Epidermal melanocyte (primary cell): ENCODE measurements at regions not wholly inside any gene's neighbourhood (a gene's known extent, or its start where the extent isn't known, plus 50 kb on each side); places are given as distances from the start of the nearest gene placed in this dataset.
"Not testable (repeated sequence)": the region's sequence is repeated elsewhere in the genome, so short reads cannot be mapped to it uniquely, and the experiment has no call there.

Experiments used
- DNase-seq: peaks from one replicate; pipeline ENCODE4 v3.0.0; 2011; ENCODE audit warnings: low spot score; ENCODE audit not compliant: insufficient read length

DNA sequence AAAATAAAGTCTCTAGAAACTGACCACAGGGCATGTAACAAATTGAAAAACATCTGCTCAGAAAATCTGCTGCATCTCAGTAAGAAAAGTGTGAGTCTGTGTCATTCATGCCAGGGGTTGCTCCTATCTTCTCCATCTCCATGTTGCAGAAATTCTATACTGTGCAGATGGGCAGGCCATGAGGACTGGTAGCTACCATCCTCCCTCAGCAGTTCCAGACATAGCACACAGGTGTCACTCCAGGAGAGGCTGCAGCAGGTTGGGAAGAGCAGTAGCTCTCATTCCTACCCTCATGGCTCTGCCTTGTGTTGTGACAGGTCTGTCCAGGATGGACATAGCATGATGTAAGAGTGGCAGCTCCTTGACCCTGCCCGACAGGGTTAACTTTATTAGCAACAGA is 173.4 kb downstream of the NDUFS4 start:
- no peak for DNase-seq

DNA sequence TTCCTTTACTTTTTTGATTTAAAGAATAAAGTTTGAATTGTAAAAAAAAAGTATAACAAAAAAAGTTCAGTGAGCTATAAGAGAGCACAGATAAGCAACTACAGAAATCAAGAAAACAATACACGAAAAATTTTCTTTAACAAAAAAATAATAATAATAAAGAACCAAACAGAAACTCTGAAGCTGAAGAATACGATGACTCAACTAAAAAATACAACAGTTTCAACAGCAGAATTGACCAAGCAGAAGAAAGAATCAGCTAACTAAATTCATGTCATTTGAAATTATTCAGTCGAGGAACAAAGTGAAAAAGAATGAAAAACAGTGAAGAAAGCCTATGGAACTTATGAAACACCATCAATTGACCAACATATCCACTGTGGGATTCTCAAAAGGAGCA is 177.7 kb downstream of the NDUFS4 start:
- DNase-seq = no peak

DNA sequence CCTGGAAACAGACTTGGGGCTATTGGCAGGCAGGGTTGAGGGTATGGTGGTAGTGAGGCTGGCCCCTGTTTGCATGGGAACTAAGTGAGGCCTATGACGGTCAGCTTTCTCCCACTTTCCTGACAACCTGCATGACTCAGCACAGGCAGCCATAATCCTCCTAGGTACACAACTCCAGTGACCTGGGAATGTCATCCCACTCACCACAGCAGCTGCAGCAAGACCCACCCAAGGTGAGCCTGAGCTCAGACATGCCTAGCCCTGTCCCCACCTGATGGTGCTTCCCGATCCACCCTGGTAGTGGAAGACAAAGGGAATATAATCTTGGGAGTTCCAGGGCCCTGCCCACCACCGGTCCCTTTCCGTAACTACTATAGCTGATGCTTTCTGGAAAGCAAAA is 178.7 kb downstream of the NDUFS4 start:
- no peak for DNase-seq

DNA sequence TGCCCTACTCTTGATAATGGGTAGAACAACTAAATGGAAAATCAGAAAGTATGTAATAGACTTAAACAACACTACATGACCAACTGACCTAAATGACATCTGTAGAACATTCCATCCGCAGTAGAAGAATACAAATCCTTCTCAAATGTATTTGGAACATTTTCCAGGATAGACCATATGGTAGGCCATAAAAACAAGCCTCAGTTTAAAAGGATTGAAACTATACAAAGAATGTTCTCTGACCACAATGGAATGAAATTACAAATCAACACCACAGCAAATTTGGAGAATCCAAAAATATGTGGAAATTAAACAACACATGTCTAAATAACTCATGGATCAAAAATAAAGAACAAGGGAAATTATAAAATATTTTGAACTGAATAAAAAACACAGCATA is 189.2 kb downstream of the NDUFS4 start:
- DNase-seq = peak; percentile 28

DNA sequence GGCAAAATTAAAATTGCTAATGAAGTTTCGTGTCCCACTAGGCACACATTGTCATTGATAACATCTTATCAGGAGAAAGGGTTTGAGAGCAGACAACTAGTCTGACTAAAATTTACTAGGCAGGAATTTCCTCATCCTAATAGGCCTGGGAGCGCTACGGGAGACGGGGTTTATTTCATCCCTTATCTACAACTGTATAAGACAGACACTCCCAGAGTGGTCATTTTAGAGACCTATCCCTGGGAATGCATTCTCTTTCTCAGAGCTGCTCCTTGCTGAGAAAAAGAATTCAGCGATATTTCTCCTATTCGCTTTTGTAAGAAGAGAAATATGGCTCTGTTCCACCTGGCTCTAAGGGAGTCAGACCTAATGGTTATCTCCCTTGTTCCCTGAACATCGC is 191.8 kb downstream of the NDUFS4 start:
- not testable (repeated sequence) for DNase-seq

DNA sequence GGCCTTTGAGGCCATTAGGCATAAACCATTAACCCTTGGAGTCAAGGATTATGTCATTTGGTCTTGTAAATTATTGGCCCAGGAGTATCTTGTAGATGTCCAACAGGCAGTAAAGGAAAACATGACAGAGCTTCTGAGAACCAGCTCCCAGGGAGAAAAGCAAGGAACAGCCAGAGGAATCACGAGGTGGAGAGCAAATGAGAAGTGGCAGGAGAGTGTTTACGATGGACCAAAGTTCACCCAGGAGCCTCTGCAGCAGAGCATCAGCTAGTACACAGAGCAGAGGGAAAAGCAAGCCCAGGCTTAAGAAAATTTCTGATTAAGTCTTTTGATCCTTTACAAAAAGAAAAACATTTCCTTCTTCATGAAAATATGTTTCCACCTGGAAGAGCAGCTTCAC is 206.2 kb downstream of the NDUFS4 start:
- no peak for DNase-seq

DNA sequence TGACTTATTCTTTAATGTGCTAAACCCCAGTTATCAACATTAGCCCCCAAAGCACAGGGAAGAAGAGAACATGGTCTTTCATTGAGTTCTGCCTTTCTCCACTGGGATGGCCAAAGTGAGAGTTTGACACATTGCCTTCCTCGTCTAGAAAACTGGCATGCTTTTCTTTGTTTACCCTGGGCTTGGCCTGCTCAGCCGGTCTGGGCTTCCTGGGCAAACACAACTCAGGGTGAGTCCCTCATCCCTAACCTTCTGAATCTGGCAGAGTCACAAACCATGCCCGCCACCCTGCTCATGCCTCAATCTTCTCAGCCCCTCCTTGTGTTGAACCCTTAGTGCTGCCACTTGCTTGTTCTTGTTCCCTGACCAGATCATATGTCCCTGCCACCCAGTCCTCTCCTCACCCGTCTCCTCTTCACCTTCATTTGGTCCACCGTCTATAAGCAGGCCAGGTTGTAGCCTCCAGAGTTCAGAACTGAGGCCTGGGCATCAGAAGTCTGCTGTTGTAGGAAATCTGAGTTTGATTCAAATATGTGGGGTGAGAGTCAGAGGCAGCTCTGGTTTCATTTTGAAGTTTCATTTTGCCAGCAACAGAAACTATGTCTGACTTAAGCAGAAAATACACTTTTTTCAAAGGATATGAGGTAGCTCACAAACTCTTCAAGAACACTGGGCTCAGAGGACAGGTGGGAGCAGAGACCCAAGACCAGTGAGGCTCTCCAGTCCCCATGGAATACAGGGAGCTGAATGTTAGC is 217.6 kb downstream of the NDUFS4 start:
- no peak for DNase-seq

DNA sequence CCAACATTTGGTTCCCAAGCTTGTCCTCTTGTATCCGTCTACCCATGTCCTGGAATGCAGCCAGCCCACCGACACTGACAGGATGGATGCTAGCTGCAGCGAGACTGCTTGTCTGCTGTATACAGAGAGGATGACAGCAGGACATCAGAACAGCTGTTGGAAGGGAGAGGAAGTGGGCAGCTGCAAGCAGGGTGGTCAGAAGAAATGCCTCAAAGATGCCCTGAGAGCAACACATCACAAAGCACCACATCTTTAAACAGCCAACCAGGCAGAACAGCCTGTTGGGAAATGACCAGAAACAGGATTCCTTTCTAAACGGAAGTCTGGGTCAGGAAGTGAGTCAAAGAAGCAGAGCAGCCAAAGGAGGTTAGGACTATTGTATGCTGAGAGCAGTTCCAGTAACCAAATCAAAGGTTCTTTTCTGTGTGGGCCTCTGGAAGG is 219.1 kb downstream of the NDUFS4 start:
- peak; percentile 22 for DNase-seq

DNA sequence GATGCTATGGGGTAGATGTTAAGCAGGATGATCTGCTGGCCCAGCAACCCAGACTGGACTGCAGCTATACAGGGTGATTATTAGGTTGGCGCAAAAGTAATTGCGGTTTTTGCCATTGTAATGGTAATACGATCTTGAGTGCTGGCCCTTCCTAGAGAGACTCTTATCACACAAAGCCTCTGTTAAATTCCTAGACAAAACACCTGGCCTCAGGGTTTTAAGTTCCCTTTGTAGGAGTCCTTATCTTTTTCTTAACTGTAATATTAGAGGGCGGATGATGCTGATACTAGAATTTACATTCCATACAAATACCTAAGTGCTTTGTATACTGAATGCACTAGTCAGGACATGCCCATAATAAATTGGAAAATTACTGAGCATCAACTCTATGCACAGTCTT is 222.2 kb downstream of the NDUFS4 start:
- DNase-seq = no peak

DNA sequence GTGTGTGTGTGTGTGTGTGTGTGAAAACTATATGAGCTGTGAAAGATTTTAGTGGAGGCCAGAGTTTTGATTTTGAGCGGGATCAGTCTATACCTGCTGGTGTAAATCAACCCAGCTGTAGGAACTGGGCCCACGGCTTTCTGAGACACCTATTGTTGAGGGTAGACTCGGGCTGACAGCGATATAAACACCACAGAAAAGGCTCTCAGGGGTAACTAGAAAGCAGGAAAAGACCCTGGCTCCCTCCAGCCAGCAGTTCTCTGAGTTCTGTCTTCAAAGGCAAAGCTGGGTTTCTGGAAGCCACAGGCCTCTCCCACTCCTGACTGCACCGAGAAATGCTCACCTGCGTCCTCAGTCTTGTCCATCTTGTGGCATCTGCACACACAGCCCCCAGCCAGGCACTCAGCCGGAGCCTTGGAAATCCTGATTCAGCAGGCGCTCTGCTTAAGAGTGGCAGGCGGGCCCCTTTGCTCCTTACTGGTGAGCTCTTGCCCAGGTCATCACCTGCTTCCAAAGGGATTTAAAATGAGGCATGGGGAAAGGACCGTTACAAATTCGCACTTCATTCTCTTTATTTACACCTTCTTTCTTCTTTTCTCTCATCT is 223.3 kb downstream of the NDUFS4 start:
- DNase-seq = no peak

DNA sequence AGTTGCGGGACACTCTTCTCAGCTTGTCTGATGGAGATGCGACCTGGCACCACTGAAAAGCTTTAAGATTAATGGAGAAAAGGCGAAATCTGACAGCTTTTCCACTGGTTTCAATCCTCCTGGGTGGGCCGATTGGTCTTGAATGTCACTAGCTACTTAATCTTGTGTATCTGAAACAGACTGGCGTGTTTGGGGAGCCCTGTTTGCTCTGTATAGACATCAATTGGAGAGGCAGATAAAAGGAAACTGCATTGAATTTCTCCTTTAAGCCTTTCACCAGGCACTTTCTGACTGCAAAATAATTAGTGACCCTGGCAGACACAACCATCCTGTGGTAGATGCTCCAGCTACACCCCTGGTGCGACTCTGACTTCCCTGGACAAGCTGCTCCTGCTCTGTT is 224.2 kb downstream of the NDUFS4 start:
- DNase-seq = no peak

DNA sequence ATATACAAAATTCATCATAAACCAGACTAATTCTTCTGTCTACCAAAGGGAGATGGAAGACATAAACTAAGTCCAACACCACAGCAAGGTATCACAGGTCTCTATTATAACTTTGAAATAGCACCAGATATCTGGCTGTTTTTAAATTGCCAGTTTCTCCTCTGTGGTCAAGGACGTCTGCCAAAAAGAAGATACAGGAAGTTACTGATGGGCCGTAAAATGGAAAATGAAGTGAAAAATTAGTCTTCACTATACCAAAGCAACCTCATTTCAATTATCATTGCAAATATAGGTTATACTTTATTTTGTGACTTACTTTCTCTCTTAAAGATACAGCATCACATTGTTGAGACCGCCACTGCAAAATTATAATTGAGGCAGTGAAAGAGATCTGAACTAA is 225.5 kb downstream of the NDUFS4 start:
- DNase-seq = no peak

DNA sequence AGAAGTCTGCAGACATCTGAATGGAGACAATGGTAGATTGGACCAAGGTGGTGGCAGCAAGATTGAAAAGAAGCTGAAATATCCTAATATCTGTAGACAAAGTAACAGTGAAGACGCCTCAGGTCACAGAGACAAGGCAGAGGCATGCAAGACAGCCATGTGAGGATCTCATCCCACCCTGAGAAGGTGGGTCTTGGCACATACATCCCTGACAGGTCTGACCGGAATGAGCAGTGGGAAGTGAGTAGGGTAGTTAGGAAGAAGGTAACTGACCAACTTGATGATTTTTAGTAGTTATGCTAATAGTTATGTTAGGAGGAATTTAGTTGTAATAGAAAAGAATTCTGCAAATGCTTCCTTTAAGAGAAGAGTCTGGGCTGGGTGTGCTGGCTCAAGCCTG is 229.6 kb downstream of the NDUFS4 start:
- DNase-seq = no peak

DNA sequence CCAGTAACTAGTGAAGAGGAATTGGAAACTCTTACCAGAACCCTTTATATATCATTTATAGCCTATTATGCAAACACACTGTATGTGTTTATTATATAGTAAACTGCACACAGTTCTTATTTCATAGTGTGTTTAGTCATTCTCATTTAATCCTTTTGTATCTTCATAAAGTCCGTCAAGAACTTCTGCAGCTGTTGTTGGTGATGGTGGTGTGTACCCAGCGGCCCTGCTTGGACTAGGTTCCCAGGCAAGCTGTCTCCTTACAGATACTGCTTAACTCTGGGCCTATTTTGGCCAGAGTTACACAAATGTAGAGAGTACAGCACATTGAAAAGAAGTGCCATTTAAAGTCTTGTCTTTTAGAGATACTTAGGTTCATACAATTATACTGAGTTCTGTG is 231.9 kb downstream of the NDUFS4 start:
- DNase-seq = no peak

DNA sequence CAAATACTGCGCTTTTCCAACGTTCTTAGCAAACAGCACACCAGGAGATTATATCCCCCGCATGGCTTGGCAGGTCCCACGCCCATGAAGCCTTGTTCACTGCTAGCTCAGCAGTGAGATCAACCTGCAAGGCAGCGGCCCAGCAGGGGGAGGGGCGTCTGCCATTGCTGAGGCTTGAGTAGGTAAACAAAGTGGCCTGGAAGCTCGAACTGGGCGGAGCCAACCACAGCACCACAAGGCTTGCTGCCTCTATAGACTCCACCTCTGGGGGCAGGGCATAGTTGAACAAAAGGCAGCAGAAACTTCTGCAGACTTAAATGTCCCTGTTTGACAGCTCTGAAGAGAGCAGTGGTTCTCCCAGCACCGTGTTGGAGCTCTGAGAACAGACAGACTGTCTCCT is 239.2 kb downstream of the NDUFS4 start:
- not testable (repeated sequence) for DNase-seq

DNA sequence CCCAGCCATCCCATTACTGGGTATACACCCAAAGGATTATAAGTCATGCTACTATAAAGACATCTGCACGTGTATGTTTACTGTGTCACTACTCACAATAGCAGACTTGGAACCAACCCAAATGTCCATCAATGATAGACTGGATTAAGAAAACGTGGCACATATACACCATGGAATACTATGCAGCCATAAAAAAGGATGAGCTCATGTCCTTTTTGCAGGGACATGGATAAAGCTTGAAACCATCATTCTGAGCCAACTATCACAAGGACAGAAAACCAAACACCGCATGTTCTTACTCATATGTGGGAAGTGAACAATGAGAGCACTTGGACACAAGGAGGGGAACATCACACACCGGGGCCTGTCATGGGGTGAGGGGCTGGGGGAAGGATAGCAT is 248.0 kb downstream of the NDUFS4 start:
- not testable (repeated sequence) for DNase-seq

DNA sequence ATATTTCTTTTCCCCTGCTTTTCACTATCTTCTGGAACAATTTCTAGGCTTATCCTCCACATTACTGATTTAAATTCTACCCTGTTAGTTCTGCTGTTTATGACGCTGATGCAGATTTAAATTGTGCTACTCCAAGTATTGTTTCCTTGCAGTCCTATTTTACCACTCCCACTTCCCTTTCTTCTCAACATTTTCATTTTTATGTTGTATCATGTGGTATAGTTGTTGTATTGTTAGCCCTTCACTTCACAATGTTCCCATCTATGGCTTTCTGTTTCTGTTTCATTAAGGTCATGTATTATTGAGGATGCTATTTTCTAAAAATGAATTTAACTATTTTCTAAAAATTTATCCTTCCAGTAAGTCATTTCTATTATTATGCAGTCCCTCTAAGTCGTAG is 254.4 kb downstream of the NDUFS4 start:
- no peak for DNase-seq

DNA sequence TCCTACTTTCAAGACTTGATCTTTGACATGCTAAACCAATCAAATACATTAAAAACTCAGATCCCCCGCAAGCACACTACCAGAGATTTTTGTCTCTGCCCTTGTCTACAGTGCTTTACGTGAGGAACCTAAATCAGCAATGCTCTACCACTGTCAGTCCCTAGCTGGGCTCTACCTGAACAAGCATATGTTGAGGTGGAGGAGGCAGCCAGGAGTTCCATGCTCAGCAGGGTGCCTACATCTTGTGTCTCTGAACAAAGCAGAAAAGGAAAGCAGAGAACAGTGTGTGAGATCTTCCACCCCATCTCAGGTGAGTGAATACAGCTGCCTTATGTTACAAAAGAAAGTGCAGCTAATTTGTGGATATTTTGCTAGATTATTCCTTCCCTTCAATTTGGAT is 255.0 kb downstream of the NDUFS4 start:
- DNase-seq = no peak

DNA sequence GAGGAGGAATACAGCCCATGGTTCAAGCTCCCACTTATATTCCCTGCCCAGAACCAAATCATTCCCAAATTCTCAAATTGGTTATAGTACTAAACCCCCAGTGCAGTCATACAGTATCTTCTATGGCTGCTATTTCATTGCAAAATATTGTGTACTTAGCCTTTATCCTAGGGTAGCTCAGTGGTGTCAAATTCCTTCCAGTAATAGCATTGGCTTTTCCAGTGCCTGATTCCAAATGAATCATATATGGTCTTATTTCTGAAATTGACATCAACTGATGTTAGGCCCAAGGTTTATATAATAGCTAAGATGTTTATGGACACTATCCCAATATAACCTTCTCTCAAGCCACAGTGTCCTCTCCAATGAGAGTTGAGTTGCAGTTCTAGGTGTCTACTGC is 256.7 kb downstream of the NDUFS4 start:
- no peak for DNase-seq

DNA sequence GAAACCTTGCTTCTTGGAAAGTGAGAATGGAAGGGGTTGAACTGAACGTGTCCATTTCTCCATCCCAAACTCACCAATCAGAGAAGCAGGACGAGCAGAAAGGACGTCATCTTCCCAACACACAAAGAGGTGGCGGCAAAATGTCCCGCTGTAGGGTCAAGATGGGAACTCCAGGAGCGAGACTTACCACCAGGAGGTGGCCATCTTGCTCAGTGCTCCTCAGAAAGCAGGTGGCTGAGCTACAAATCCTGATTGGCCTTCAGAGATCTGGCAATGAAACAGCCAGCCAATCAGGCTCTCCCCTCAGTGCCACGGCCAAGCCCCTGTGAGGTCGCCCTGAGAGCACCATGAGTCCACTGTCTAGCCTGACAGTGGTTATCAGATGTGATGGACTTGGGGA is 259.0 kb downstream of the NDUFS4 start:
- no peak for DNase-seq

DNA sequence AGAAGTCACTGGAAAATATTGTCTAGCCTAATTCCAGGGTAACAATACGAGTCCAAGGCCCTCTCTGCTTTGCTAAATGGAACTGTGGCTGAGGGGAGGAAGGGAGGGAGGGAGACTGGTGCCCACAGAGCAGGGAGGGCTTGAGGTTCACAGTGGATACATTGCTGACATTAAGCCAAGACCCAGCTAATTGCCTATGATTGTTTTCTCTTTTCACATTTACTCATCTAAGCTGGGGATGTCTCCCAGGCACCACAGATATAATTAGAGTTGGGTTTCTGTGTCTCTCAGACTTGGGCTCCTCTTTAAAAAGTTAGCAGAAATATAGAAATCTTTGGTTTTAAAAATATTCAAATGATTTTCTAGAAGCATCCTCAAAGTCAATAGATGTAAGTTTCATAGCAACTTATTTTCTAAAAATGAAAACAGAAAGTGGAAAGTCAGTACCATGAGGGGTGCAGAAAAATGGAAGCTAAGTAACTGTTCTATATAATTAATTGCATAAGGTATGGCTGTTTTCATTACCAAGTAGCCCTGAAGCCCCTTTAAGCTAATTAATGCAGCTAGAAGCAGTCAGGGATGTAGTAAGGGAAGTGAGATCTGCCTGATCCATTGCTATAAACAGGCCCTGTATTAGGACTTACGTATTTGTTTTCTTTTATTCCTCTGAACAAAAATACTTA is 259.8 kb downstream of the NDUFS4 start:
- DNase-seq = no peak

DNA sequence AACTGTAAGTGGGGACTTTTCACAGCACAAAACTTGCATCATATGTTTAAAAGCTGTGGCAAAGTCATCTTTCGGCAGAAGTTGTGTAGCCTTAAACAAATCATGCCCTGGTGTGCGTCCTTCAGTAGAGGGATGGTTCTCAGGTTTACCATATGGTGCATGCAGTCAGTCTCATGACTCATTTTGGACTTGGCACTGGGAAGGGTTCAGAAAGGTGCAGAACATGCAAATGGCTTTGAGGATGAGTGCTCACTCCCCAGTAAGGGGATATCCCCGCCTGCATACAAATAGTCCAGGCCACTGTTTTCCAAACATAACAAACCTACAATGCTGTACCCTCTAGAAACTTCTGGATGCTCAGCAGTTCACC is 260.3 kb downstream of the NDUFS4 start:
- no peak for DNase-seq

DNA sequence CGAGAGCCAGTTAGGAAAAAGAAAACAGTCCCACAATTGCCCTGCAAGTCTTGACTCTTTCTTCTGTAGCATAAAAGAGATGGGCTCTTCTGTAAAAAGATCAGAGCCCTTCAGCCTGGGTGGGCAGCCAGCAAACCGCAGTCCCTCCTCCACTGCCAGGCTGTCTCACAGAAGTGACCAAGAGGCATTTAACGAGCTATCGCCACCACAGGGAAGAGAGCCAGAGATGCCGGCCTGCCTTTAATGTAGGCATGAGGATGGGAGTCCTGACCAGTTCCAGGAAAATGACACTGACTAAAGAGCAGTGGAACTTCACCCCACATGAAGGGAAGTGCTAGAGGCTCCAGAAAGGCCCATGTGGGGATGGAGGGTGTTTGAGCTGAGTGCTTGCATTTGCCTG is 264.6 kb downstream of the NDUFS4 start:
- no peak for DNase-seq
